Nephron (organoid): ENCODE measurements at regions not wholly inside any gene's neighbourhood (a gene's known extent, or its start where the extent isn't known, plus 50 kb on each side); places are given as distances from the start of the nearest gene placed in this dataset.

Experiments used
- H3K27ac Mint-ChIP-seq, 3 experiments: 2 replicates each; pipeline ENCODE4 v1.8.0; 2020; ENCODE audit warnings: mixed read lengths in 3 of 3, mild to moderate bottlenecking in 2 of 3, moderate library complexity in 1 of 3
- H3K27me3 Mint-ChIP-seq: 2 replicates; pipeline ENCODE4 v1.8.0; 2021; ENCODE audit warnings: low read depth, mild to moderate bottlenecking, moderate library complexity, mixed read lengths
- H3K36me3 Mint-ChIP-seq: 2 replicates; pipeline ENCODE4 v1.8.0; 2020; ENCODE audit warnings: low read depth, mixed read lengths
- H3K4me1 Mint-ChIP-seq: 2 replicates; pipeline ENCODE4 v1.8.0; 2020; ENCODE audit warnings: mixed read lengths
- H3K4me3 Mint-ChIP-seq, 3 experiments: 2 replicates each; pipeline ENCODE4 v1.8.0; 2020; ENCODE audit warnings: mild to moderate bottlenecking in 3 of 3, mixed read lengths in 3 of 3, moderate library complexity in 2 of 3
- H3K9me3 Mint-ChIP-seq: 2 replicates; pipeline ENCODE4 v1.8.0; 2020; ENCODE audit warnings: mixed read lengths
- CTCF ChIP-seq, 3 experiments: fragments of 200-600 bp; sonication (generic); IDR thresholded peaks; one replicate each; pipeline ENCODE4 v1.5.0; 2021; ENCODE audit warnings: antibody characterized with exemption in 3 of 3; ENCODE audit not compliant: unreplicated experiment in 3 of 3

GRCh38 chr20:52683761-52684160 lies 288.4 kb upstream of the TSHZ2 start:
- Mint-ChIP-seq H3K4me3 (no peak overlapping the region), H3K27ac (no peak overlapping the region), H3K27me3 (no peaks in the 10 kb centered on the region), H3K36me3 (no peaks in the 10 kb centered on the region), H3K4me1 (peaks cover 8% of the 10 kb centered on the region), H3K9me3 (peaks cover 11% of the 10 kb centered on the region)
- no peak for TF ChIP-seq CTCF (IDR thresholded peaks at IDR 0.05; ENCODE audit: unreplicated experiment in 3 of 3)

- Mint-ChIP-seq H3K27ac (no peak overlapping the region), H3K9me3 (peaks cover 11% of the 10 kb centered on the region), H3K4me1 (peaks cover 8% of the 10 kb centered on the region), H3K27me3 (no peaks in the 10 kb centered on the region), H3K4me3 (no peak overlapping the region), H3K36me3 (no peaks in the 10 kb centered on the region)
- no peak for TF ChIP-seq CTCF (IDR thresholded peaks at IDR 0.05; ENCODE audit: unreplicated experiment in 3 of 3)
Observed at GRCh38 chr20:52682237-52682636, 289.9 kb upstream of the TSHZ2 start.

- H3K36me3 Mint-ChIP-seq = no peaks in the 10 kb centered on the region
- no peak overlapping the region for H3K27ac Mint-ChIP-seq
- peaks cover 8% of the 10 kb centered on the region for H3K4me1 Mint-ChIP-seq
- peaks cover 3% of the 10 kb centered on the region for H3K27me3 Mint-ChIP-seq
- no peak overlapping the region for H3K4me3 Mint-ChIP-seq
- peaks cover 11% of the 10 kb centered on the region for H3K9me3 Mint-ChIP-seq
- TF ChIP-seq CTCF (IDR thresholded peaks at IDR 0.05; ENCODE audit: unreplicated experiment in 3 of 3) = no peak
Observed at GRCh38 chr20:52681288-52681687, 290.9 kb upstream of the TSHZ2 start.

- peaks cover 3% of the 10 kb centered on the region for H3K27me3 Mint-ChIP-seq
- peaks cover 13% of the 10 kb centered on the region for H3K9me3 Mint-ChIP-seq
- no peak overlapping the region for H3K27ac Mint-ChIP-seq
- no peak for TF ChIP-seq CTCF (IDR thresholded peaks at IDR 0.05; ENCODE audit: unreplicated experiment in 3 of 3)
- no peak overlapping the region for H3K4me3 Mint-ChIP-seq
- no peaks in the 10 kb centered on the region for H3K4me1 Mint-ChIP-seq
- no peaks in the 10 kb centered on the region for H3K36me3 Mint-ChIP-seq
Observed at GRCh38 chr20:52677216-52677615, 294.9 kb upstream of the TSHZ2 start.

- Mint-ChIP-seq H3K9me3 (peaks cover 14% of the 10 kb centered on the region), H3K27me3 (peaks cover 3% of the 10 kb centered on the region), H3K4me3 (no peak overlapping the region), H3K4me1 (no peaks in the 10 kb centered on the region), H3K36me3 (no peaks in the 10 kb centered on the region), H3K27ac (peak overlapping the region in 1 of 3 experiments; percentile 32)
- TF ChIP-seq CTCF (IDR thresholded peaks at IDR 0.05; ENCODE audit: unreplicated experiment in 3 of 3) = no peak
Observed at GRCh38 chr20:52676283-52676995, 295.7 kb upstream of the TSHZ2 start.

GRCh38 chr20:52675375-52675774 lies 296.8 kb upstream of the TSHZ2 start:
- H3K4me1 Mint-ChIP-seq = no peaks in the 10 kb centered on the region
- no peak for TF ChIP-seq CTCF (IDR thresholded peaks at IDR 0.05; ENCODE audit: unreplicated experiment in 3 of 3)
- H3K36me3 Mint-ChIP-seq = no peaks in the 10 kb centered on the region
- H3K27me3 Mint-ChIP-seq = peaks cover 3% of the 10 kb centered on the region
- peaks cover 12% of the 10 kb centered on the region for H3K9me3 Mint-ChIP-seq
- no peak overlapping the region for H3K27ac Mint-ChIP-seq
- no peak overlapping the region for H3K4me3 Mint-ChIP-seq
